Activated CD8-positive, alpha-beta memory T cell treated with anti-CD3 and anti-CD28 coated beads, Interleukin-2, amount 50 U/mL, for 1 hour (primary cell): ENCODE measurements at regions not wholly inside any gene's neighbourhood (a gene's known extent, or its start where the extent isn't known, plus 50 kb on each side); places are given as distances from the start of the nearest gene placed in this dataset.
"Not testable (repeated sequence)": the region's sequence is repeated elsewhere in the genome, so short reads cannot be mapped to it uniquely, and the experiment has no call there.

Source experiments
- DNase-seq: peaks from one replicate; pipeline ENCODE4 v3.0.0-alpha.2; 2020; ENCODE audit errors: extremely low read depth

DNA sequence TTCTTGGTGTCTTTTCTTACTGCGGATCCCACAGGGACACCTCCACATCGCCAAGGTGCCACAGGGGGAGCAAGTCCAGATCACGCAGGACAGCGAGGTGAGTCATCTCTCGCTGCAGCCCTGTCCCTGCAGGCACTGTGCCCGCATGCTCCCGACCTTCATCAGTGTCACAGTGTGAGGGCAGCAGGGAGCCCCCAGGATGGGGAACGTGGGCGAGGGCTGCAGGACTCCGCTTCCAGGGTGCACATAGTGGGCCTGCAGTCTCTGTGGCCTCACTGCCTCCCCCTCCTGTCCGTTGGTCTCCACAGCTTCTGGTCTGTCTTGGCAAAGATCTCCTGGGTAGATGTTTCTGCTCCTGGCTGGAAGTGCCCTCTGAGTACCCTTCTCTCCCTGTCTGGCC, 78.0 kb downstream of the NPIPB11 start:
- not testable (repeated sequence) for DNase-seq

DNA sequence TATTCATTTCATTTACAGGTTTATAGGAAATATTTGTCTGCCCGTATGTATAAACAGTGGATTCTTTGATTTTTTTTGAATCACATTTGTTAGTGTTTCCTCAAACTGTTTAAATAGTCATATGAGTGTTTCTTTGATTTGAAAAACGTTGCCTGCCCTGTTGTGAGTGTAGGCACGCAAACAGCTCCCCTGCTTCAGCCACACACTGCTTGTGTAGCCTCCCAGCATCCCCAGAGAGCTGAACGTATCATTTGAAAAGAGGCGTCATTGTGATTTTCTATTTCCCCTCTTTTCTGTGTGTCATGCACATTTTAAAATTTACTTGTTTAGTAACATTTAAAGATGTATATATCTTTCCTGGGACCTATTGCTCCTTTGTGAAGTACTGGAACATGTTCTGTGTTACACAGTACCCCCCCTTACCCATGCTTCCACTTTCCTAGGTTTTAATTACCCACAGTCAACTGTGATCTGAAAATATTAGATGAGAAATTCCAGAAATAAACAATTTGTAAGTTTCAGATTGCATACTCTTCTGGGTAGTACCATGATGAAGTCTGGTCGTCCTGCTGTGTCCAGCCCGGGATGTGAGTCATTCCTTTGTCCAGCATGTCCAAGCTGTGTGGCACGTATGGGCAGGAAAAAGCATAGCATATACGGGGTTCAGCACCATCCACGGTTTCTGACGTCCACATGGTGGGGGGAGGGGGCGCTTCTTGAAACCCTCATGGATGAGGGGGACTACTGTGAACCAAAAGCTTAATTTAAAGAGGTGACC, 78.7 kb downstream of the NPIPB11 start:
- not testable (repeated sequence) for DNase-seq

DNA sequence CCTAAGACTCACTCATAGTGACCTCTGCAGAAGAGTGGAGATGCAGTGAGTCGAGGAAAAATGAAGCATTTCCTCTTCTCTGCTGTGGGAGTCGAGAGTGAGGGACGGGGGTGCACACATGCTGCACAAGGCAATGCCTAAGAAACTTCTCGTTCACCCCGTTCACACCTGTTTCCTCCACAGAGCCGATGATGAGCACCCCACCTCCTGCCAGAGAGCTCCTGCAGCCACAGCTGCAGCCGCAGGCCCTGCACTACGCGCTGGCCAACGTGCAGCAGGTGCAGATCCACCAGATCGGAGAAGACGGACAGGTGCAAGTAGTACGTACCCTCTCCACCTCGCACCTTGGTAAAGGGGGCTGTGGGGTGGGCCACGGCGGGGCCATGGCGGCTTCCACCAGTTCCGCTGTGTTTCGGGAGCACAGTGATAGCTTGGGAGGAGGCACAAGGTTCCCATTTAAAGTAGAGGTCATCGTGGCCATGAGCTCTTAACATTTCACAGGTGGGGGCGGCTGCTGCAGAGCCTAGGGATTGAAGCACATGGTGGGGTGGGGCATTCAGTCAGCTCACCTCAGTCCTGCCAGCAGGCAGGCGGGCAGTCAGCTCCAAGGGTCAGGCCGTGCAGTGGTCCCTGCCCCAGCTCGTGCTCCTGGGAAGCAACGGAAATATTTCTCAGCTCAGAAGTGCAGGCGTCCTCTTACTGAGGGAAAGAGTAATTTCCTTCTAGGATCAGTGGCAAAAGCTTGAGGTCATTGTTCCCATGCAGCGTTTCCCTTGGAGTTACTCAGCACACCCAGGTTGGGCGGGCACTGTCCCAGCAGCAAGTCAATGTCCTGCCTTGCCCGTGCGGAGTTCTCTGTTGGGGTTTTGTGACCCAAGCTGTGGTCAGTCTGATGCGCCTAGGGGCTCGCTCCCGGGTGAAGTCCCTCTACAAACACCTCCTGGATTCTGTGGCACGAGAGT, 80.1 kb downstream of the NPIPB11 start:
- not testable (repeated sequence) for DNase-seq

DNA sequence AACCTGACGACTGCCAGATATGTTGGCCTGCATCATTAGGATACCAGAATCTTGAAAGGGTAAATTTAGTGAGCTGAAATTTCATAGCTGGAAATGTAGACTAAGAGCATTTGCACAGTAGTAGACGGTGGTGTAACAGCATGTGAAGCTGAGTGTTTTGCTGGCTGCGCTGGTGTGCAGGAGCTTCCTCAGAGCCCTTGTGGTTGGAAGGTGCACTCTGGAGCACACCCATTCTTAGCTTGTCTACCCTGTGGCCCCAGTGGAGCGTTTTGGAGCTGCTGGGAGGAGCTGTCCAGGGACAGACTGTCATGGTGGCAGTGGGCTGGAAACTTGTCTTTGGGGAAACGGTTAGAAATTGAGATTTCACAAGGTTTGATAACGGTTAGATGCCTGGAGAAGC, 82.8 kb downstream of the NPIPB11 start:
- DNase-seq, result not testable (repeated sequence)

DNA sequence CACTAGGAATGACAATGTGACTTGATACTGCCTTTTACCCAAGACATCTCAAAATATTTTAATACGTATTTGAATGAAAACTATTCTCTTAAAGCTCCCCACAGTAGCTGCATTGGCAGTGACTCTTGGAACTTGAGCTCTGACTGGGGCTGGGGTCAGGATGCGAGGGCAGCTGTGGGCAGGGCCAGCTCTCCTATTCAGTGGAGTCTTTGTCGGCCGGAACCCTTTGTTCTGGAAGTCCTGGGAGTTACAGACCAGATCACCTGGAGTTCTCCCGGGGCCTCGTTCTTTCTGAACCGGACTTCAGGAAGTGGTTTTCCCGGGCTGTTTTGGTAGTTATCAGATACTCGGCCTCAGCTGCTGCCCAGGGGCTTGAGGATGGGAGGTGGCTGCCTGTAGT, 84.9 kb downstream of the NPIPB11 start:
- no peak for DNase-seq

DNA sequence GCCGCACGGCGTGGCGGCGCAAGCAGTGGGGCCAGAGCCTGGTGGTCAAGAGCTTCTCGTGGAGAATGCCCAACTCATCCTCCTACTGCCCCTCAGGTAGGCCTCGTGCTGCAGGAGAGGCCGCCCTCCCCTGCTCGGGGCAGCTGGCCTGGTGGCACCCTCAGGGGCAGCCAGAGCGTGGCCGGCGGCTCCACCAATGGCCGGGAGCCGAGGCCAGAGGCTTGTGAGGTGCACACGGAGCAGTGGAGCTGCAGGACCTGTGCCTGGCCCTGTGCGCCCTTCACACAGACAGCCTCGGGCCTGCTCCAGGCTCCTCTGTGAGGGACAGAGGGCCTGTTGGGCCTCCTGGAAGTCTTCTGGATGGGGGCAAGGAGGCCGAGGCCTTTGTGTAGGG, 85.5 kb downstream of the NPIPB11 start:
- no peak for DNase-seq

DNA sequence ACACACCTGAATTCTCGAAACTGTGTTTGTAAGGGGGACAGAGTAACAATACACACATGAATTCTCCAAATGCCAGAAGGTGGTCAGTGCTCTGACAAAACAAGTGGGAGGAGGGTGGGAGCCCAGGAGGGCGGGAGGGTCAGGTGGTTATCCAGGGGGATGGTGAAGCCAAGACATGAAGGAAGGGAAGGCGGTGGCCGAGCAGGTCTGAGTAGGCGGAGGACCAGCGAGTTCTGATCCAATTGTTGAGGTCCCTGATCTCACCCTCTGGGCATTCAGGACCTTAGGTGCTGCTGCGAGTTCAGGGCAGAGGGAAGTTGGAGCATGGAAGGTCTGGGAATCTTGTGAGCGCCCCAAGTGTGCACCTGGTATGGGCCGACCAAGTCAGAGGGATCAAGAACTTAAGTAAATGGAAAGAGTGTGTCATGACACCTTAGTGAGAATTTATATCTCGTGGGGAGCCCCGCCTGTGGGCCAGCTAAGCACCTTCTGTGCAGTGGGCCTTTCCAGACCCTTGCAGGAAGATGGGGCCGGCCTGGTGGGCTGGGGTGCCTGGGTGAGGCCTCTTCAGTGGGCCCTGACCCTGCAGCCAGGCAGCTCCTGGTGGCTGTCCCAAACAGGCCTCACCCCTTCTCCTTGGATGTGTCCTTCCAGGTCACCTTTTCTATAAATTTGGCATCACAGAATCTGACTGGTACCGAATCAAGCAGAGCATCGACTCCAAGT, 86.1 kb downstream of the NPIPB11 start:
- no peak for DNase-seq

DNA sequence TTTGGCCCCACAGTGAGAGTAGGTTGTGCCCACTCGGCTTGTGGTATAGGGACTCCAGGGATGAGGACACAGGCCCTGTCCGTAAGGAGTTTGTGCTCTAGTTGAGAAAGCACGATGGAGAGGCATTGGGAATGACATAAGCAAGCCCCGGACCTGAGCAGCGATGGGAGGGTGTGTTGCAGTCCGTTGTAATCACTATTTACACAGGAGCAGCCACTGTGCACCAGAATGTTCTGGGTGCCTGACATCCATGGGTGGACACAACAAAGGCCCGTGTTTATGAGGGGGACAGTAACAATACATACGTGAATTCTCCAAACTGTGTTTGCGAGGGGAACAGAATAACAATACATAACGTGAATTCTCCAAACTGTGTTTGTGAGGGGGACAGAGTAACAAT, 86.8 kb downstream of the NPIPB11 start:
- no peak for DNase-seq

DNA sequence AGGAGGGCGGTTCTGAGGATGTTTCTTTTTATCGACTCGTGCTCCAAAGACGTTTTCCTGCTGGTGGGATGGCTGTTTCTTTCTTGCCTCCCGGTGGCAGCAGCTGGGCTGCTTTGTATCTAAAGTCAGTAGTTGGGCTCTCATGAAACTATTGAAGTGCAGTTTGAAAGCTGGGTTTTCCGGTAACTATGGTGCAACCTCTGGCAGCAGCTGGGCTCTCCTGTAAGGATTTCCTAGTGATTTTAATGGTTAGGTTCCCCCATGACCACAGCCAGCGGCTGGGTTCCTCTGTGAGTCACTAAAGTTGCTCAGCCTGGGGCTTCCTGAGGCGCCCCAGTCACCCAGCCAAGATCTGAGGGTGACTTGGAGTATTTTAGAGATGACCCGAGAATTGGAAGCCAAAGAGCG, 87.9 kb downstream of the NPIPB11 start:
- DNase-seq, result not testable (repeated sequence)

DNA sequence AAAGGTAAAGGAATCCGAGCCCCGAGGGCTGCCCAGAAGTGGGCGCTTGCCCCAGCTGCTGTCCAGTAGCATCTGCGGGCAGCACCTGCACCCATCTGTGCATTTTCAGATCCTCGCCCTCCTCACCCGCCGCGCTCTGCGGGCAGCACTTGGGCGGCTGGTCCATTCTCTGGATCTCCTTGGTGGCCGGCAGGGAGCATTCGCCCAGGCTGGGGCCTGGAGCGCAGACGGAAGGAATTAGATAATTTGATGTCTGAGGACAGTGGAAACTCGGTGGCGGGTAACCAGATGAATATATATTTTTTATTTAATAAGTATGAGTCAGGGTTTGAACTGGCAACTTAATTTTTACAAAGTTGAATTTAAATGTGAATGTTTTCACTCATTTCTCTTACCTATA, 88.5 kb downstream of the NPIPB11 start:
- no peak for DNase-seq

DNA sequence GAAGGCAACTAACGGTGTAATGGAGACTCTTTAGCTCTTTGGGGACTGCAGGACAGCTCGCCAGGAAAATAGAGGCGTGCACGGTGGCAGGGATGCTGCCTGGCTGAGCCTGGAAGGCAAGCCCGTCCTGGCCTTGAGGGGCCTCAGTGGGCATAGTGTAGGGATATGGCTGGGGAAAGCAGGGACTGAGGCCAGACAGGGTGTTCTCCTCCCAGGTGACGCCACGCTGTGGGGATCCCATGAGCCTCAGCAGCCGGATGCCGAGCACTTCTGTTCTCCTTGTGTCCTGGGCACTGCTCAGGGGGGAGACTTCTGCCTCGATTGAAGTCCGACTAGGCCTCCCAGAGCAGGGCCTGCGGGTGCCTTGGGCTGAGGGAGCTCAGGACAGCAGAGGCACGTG, 89.2 kb downstream of the NPIPB11 start:
- DNase-seq, result no peak

DNA sequence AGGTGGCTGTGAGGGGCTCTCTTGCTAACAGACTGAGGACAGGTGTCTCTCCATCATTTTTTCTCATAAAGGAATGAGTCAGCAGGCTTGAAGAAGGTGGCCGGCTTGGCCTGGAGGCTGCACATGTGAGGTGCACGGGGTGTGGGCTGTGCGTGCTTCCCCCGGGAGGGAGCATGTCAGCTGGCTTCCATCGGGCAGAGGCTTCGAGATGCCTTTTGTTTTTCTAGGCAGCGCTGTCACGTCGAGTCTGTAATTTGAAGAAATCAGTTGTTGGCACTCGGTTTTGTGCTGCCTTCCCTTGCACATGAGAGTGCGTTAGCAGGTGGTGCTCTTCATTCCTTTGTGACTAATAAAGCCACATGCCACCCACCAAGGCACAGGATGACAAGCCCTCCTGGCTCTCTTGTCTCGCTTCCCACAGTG, 89.7 kb downstream of the NPIPB11 start:
- DNase-seq, result no peak

DNA sequence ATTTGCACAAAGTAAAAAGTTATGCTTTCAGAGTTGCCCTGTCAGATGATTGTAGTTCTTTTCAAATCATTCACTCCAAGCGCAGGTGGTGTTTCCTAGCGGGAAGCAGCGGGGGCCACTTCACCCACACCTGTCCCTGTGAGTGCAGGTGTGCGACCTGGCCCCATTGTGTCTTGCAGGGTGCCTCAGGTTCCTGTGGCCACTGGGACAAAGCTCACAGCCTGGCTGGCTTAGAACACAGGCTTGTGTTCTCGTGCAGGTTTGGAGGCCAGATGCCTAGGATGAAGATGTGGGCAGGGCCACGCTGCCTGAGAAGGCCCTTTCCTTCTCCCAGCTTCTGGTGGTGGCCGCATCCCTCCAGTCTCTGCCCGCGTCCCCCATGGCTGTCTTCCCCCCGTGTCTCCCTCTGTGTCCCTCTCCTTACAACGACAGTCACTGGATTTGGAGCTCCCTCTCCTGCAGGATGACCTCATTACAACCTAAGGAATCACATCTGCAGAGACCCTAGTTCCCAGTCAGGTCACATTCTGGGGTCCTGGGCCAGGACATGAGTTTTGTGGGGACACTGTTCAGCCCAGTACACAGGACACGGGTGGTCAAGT, 90.5 kb downstream of the NPIPB11 start:
- DNase-seq, result no peak

DNA sequence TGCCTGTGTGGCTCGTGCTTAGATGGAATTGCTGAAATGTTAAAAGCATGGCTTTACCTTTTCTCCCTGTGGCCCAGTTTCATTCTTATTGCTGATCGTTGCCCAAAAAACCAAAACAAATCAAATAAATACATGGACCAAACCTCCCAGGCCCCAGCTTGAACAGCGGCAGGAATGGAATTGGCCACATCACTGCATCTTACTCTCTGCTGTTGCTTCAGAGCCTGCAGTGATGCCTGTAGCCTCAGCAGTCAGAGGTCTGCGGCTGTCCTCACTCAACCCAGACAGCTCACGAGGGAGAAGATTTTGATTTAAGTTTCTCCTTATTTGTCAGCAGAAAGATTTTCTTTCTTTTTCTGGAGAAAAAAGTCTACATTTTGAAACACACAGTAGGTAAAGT, 91.5 kb downstream of the NPIPB11 start:
- DNase-seq, result no peak

DNA sequence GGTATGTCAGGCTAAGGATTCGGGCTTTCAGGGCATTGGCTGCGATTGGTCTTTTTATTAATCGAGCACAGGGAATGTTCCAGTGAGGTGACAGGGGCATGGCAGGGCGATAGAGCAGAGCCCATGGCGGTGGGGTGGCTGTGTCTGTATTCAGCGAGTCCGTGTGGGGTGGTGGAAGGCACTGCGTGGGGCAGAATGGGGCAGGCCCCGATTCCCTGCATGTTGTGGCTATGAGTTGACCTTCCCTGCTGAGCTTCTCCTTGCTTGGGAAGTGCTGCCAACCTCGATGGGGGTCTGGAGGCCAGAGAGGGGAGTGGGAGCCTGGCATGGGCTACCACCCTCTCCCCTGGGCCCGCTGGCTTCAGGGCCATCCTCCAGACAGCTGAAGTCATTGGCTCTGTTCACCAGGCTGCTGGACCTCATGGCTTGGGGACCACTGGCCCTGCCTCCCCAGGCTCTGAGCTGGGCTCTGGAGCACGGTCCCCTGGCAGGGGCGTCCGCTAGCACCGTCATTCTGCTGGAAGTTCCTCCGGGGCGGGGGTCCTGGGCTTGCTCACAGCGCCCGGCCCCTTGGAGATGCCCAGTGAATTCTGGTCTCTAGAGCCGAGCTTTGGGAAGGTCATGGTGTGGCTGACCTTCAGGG, 92.1 kb downstream of the NPIPB11 start:
- DNase-seq, result no peak

DNA sequence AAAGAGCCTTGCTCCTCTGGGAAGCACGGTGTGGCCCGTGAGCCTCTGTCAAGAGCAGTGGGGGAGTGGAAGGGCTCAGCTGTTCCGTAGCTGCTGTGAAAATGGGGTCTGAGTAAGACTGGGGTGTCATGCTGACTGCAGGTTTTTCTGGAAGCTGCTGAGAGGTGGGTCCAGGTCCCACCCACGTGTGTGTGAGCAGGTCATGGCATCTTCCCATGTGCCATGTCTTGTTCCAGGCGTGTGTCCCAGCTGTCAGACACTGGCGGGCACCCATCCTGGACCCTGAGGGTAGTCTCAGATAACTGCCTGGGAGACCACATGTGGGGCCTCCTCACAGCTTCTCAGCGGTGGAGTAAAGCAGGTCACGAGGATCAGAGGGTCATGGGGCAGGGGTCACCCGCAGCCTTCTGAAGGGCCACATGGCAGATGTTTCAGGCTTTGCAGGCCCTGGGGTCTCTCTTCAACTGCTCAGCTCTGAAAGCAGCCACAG, 92.9 kb downstream of the NPIPB11 start:
- DNase-seq, result no peak

DNA sequence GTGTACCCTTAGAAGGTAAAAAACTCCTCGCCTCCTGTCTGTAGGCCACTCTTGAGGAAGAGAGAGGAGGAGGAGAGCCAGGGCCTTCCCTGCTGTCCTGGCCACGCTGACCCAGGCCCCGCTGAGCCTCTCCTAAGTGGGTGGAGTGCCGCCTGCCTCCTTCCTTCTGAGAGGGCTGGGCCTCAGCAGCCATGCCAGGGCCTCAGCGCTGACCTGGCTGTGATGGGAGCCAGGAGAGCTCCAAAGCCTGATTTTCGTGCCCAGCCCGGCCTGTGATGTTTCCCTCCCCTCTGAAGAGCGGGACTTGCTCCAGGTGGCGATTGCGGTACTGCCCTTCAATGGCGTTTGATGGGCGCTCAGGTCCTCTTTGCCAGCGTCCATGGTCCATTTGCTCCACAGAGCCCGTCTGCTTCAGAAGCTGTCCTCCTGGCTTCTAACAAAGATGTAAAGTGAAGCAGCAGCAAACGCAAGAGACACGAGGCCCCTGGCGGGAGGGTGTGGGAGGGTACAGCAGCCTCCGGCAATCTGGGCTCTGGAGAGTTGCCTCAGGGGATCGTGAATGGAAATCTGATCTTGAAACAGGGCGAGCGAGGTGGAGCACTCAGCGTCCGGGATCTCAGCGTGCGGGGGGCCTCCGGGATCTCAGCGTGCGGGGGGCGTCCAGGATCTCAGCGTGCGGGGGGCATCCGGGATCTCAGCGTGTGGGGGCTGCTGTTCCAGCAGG, 93.5 kb downstream of the NPIPB11 start:
- no peak for DNase-seq

DNA sequence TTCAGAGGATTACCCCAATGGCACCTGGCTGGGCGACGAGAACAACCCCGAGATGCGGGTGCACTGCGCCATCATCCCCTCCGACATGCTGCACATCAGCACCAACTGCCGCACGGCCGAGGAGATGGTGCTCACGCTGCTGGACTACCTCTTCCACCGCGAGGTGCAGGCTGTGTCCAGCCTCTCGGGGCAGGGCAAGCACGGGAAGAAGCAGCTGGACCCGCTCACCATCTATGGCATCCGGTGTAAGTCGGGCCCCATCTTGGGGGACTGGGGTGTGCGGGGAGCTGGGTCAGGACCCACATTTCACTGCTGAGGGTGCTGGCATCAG, 94.2 kb downstream of the NPIPB11 start:
- DNase-seq, result not testable (repeated sequence)

DNA sequence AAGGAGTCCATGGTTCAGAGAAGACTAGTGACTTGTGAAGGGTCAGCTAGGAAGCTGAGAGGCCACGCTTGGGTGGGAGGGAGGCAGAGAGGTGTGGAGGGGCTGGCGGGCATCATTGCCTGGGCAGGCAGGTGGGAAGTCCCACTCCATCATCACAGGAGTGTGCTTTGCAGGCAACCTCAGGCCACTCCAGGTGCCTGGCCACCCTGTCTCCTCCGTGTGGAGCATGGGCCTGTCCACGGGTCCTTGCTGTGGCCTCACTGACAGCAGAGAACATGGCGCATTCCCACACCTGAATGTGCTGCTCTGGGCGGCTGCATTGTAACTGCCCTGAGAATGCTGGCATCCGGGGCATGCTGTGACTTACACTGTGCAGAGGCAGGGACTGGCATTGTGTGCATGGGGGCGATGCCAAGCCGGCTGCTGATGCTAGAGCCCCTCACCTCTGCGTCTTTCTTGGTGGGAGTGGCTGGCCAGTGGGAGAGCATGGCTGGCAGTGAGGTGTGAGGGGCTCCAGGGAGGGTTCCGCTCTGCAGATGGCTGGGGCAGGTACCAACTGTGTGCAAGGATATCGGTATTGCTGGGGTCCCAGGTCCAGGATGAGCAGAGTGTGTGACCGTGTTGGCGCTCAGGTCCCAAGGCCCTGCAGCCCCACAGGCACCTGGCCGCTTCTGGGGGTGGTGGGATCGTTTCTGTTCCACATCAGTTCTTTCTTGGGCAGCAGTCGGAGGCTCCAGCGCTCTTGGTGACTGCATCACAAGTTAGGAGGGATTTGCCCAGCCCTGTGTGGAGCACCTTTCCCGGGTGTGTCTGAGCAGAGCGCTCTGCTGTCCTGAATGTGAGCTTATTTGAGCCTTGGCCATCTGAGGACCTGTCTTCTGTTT, 94.8 kb downstream of the NPIPB11 start:
- DNase-seq, result no peak
